GM20431 (cell line): ENCODE measurements at regions not wholly inside any gene's neighbourhood (a gene's known extent, or its start where the extent isn't known, plus 50 kb on each side); places are given as distances from the start of the nearest gene placed in this dataset.
"Not testable (repeated sequence)": the region's sequence is repeated elsewhere in the genome, so short reads cannot be mapped to it uniquely, and the experiment has no call there.

ENCODE experiments used
- in situ Hi-C: fragments of 300-500 bp; cut with MseI, MboI; formaldehyde crosslinking; loops from one replicate; pipeline ENCODE4 v1.15.0; 2020; ENCODE audit warnings: low sequenced_read_pairs; ENCODE audit not compliant: unreplicated experiment

DNA sequence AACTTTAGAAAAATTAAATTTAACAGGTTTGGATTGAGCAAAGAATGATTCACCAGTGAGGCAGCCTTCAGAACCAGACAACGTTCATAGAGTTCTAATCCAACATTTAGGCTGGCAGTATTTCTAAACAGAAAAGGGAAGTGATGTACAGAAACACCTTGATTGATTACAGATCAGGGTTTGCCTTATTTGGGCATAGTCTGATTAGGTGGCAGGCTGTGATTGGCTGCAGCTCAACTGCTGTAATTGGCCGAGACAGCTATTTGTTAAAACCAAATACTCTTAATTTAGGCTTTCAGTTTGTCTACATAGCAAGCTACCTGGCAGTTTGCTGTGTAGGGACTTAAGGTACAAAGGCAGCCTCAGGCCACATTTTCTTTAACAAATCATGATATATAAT lies 802.5 kb downstream of the IPMK start:
- in situ Hi-C loops: no loop called here

DNA sequence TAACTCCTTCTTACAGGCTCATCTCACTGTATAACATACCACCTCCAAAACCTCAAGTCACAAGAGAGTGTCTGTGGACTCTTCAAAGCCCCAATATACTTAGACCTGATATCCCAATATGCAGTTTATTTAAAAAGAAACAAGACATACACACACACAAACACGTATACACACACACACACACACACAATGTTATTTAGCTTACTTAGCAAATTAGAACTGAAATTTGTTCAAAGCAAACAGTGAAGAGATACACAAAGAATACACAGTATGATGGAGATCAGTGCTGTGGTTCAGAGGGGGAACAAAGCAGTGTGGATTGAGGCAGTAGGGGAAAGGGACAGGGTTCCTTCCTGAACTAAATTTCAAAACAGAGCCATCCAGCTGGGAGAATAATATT lies 807.2 kb downstream of the IPMK start:
- in situ Hi-C loops: no loop called here

DNA sequence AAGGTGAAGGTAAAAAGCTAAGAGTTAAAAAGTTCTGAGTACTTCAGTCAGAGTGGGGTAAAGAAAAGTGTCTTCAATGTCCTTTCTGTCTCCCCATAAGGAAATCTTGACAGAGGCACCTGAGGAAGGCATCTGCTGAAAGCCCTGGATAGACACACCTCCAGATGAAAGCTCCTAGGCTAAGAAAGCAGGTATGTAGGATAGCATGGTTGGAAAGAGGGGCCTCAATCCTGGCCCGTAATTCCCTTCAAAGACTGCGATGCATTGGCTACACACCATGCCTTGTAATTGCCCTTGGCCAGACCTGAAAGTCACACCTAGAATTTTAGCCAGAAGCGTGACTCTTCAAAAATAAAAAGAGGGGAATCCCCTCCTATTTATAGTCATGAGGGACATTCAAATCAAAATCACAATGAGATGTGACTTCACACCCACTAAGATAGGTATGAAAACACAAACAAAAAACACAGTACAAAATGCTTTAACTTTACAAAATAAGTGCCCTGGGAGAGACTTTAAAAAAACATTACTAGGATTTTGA lies 809.7 kb downstream of the IPMK start:
- in situ Hi-C loops: no loop called here

DNA sequence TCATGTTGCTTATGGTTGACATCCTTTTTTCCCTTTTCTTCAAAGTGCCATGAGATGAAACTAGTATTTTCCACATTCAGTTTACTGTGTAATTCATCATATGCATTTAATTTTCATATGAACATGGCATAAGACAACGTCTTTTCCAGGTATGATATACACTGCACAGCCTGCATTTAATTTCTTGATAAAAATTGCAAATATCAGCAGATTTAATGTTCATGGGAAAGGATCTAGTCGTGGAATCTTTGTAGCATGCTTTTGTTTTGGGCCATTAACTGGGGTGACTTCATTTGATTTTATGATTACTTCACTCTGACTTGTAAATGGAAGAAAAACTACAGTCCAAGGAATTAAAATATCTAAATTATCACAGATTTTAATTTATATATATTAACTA lies 837.3 kb downstream of the IPMK start:
- in situ Hi-C loops: no loop called here

DNA sequence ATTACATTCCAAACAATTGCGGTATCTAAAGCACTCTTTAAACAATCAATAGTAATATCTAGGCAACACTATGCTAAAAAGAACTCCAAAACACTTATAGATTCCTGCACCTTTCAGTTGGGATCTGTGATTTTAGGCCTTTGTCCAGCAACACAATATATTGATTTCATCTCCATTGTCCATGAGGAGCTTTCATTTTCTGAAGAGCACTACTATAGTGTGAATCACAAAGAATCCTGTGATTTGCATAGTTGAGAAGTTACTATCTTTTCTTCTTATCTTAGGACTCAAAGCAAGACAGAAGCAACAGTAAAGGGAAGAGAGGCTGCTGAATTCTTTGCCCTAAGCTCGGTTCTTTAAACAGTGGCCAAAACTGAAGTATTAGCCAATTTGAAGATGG lies 846.8 kb downstream of the IPMK start:
- in situ Hi-C loops: no loop called here

DNA sequence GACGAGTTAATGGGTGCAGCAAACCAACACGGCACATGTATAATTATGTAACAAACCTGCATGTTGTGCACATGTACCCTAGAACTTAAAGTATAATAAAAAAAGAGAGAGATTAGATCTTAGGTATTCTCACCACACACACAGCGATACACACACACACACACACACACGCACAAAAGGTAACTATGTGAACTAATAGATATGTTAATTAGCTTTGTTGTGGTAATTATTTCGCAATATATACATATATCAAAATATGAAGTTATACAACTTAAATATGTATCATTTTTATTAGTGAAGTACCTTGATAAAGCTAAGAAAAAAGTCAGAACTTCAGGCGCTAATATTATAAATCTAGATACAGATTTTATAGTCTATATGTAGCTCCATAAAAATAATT lies 849.2 kb downstream of the IPMK start:
- in situ Hi-C loops: no loop called here

DNA sequence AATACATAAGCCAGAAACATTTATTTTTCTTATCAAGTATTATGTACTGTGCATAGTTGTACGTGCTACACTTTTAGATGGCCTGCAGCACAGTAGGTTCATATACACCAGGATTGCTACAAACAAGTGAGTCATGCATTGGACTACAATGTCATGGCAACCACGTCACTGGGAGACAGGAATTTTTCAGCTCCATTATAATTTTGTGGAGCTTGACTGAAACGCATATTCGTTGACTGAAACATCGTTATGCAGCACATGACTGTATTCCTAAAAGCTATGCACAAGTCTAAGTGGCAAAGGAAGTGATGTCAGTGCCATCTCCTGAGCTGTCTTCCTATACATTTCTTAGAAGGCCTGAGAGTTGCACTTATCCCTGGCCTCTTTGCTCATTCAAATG lies 871.8 kb downstream of the IPMK start:
- in situ Hi-C loops: no loop called here

DNA sequence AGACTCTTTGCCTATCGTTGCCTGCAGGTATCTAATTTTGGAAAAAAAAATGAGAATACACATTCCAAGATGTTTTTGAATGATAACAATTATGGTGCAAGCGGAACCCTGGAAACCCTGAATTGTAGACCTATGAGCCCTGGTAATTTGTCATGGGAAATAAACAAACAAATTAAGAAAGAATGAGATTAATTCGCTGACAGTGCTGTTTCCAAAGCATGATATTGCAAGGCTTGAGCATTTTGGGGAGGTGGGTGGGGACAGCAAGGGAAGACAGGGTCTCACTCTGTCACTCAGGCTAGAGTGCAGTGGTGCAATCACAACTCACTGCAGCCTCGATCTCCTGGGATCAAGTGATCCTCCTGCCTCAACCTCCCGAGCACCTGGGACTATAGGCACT lies 900.3 kb downstream of the IPMK start:
- in situ Hi-C loops: no loop called here

DNA sequence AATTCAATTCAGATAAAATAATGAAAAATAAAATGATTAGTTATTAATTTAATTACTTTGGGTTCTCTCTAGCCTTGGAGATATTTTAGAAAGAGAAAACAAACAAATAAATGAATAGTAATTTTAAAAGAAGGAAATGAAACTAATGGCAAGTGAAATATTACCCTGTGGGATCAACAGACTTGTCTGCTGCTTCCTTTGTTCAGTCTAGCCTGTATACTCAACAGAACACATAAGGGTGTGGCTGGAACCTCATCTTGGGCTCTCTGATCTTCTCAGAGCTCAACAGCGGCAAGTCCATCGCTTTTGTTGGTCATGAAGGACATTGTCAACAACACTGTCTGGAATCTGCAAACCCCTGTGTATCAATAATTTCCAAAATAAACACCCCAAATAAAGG lies 904.9 kb downstream of the IPMK start:
- in situ Hi-C loops: no loop called here

DNA sequence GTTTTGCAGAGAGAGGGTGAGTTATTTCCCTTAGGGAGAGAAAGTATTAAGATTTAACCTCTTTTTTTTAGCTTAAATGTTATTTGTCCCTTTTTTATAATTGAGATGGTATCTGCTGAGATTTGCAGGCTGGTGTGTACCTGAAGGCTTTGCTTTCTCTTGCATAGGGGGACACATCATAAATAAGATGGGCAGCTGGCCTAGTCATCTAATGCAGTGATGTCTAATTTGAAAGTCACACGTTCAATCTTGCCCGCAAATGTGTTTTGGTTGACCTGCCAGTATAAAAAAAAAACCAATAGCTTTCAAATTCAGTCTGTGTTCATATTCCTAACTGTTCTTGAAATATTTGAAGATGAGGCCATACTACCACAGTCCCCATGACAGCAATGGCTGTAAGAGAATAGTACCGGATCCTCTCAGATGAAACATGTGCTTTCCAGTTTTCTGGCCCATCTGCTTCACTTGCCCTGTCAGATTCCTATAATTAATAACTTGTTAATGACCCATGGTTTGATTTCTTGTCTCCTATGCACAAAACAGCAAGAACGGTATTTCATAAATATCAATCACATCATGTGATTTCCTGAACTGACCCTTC lies 914.2 kb downstream of the IPMK start:
- in situ Hi-C loops: no loop called here

DNA sequence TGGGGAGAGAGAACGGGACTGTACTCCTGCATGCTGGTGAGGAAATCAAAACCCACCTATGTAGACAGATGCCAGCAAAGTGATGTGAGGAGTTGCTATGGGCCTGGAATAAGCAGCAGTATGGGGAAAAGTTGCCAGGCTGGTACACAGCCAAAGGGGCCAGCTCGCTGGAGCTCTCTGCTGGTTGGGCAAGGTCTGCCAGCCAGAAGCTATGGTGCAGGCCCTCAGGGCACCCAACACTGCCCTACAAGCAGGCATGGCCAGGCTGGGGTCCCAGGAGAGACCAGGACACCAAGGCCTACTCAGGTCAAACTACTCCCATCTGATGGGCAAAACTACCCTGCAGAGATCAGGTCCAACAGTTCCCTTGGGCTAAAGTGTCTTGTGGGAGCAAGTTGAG lies 916.6 kb downstream of the IPMK start:
- in situ Hi-C loops: no loop called here

DNA sequence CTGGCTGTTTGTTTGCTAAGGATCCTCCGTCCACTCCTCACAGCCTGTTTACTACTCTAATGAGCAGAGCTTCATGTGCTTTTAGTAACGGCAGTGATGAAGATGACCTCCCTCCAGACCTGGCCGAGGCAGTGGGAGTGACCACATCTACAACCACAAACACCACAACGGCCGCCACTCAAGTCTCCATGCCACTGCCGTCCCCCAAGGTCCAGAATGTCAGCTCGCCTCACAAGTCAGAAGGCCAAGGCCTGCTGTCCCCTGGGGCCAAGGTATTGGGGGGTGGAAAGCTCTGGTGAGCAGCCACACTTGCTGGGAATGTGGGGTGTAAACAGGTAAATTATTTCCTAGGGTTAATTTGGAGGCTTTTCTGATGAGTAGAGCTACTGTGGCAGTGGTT lies 926.4 kb downstream of the IPMK start:
- in situ Hi-C loops: loop anchor here (25.0 kb wide), 1 partner anchor 321 kb away; no protein-coding TSS in a partner anchor

DNA sequence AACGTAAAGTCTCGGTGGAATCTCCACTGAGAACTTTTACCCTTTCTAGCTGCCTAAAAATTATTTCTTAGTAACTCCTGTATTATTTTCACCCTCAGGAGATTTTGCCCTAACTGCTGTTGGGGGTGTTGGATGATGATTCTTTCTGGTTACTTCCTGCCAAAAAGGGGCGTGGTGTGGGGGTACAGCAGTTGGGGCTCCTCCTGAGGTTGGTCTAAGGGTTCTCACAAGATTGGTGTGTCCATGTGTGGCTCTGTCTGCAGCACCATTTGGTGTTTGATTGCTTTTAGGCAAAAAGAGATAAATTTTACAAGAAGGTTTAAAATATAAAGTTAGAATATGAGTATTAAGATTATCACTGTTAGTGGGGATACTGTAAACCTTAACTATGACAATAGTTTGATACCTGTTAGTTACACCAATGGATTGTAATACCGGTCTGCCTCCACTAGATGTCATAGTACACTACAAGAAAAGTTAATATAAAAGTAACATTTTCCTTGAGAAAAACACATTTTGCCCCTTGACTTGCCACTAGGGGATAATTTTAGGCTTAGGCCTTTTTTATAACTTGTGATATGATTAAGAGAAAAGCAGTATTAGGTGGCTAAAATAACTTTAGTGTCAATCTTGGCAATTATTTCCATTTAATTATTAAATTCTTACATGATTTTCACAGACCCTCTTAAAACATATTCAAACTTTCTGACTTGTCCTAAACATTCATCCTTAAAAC lies 928.7 kb downstream of the IPMK start:
- in situ Hi-C loops: loop anchor here (25.0 kb wide), 1 partner anchor 323 kb away; no protein-coding TSS in a partner anchor

DNA sequence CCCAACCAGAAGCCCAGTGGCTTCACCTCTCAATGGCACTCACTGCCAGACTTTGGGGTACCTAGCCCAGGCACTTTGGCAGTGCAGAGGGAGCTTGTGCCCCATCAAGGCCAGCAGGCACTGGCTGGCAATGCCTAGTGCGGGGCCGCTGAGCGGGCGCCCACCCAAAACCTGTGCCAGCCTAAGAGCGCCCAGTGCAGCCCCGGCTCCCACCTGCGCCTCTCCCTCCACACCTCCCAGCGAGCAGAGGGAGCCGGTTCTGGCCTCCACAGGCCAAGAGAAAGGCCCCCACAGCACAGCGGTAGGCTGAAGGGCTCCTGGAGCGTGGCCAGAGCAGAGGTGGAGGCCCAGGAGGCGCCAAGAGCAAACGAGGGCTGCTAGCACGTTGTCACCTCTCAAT lies 930.8 kb downstream of the IPMK start:
- in situ Hi-C loops: loop anchor here (25.0 kb wide), 1 partner anchor 325 kb away; no protein-coding TSS in a partner anchor

DNA sequence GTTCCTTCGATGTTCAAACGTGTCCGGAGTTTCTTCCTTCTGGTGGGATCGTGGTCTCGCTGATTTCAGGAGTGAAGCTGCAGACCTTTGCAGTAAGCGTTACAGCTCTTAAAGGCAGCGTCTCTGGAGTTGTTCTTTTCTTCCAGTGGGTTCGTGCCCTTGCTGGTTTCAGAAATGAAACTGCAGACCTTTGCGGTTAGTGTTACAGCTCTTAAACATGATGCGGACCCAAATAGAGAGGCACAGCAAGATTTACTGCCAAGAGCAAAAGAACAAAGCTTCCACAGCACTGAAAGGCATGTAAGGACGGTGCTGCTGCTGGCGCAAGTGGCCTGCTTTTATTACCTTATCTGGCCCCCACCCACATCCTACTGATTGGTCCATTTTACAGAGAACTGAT lies 931.4 kb downstream of the IPMK start:
- in situ Hi-C loops: loop anchor here (25.0 kb wide), 1 partner anchor 326 kb away; no protein-coding TSS in a partner anchor

DNA sequence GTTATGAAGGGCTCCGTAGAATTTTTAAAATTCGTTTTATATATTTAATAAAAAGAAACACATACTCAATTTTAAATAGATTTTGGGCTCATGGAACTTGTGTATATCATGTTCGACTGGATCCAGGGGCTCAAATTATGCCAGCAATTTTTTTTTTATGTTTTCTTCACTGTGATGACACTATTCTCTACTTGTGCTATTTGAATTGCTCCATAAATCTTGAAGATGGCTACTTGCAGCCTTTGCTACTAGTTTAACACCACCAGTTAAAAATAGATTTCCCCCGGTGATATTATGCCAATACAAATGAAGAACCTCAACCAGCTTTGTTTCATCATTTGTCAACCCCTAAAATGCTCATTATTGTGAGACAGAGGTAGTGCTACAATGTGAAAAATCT lies 933.2 kb downstream of the IPMK start:
- in situ Hi-C loops: loop anchor here (25.0 kb wide), 1 partner anchor 328 kb away; no protein-coding TSS in a partner anchor

DNA sequence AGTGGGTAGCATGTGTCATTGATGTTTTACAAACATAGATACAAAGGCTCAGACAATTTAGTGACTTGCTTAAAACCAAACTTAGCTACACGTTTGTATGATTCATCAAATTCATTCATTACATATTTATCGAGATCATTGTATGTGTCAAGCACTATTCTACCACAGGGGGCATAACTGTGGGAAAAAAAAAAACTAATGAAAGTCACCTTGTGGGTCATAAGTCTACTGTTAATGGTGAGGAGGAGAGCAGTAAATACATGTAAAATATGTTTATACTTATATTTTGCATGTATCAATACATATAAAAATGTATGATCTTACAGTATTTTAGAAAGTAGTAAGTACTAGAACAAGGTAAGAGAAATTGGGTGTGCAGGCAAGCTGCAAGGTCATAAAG lies 933.8 kb downstream of the IPMK start:
- in situ Hi-C loops: loop anchor here (25.0 kb wide), 1 partner anchor 328 kb away; no protein-coding TSS in a partner anchor

DNA sequence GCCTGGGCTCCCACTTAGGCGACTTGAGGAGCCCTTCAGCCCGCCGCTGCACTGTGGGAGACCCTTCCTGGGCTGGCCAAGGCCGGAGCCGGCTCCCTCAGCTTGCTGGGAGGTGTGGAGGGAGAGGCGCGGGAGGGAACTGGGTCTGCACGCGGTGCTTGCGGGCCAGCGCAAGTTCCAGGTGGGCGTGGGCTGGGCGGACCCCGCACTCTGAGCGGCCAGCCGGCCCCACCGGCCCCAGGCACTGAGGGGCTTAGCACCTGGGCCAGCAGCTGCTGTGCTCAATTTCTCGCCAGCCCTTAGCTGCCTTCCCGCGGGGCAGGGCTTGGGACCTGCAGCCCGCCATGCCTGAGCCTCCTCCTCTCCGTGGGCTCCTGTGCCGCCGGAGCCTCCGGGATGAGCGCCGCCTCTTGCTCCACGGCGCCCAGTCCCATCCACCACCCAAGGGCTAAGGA lies 946.3 kb downstream of the IPMK start:
- in situ Hi-C loops: not testable (repeated sequence)

DNA sequence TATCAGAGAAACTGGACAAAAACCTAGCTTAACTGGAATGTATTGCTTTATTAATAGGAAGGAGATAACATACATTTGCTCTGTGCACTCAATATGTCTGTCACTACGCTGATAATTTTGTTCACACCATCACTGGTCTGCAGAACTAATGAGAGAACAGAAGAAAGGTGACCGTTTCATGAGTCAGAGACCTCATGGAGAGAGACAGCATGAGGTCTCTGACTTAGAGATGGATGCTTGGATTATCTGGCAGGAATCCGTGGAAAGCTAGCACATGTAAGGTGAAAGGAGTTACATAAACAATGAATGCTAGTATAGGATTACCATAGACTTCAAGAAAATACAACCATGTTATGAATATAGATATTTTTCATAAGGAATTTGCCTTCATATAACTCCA lies 947.3 kb downstream of the IPMK start:
- in situ Hi-C loops: no loop called here

DNA sequence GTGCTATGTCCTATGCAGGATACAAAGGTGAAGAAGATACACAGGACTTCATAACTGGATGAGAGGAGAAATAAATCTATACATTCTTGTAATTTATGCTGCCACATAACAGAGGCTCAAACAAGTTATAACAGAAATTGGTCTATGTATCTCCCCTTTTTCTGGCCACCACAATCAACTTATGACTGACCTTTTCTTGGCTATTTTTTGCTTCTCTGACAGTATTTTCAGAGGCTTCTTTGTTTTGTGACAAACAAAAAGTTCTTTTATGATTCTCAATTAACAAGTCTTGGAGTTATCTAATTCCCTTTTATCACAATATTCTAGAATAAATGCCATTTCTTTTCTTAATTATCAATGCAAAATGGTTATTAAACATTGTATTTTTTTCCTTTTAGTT lies 953.0 kb upstream of the ZWINT start:
- in situ Hi-C loops: no loop called here

DNA sequence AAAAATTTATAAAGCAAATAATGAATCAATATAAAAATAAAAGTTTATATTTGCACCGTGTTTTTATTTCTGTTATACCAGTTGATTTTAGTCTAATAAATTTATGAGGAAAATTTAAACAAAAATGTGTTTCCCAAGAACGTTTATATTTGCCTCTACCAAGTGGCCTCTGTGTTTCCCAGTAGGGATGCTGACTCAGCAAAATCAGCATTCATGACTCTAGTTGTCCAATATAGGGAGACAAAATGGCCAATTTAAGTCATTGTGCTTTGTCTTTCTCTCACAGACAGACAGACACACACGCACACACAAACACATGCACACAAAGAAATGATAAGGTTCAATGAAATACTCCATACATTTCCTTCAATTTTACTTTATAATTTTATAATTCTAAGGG lies 942.5 kb upstream of the ZWINT start:
- in situ Hi-C loops: no loop called here
